Loucy (cell line): ENCODE measurements at regions not wholly inside any gene's neighbourhood (a gene's known extent, or its start where the extent isn't known, plus 50 kb on each side); places are given as distances from the start of the nearest gene placed in this dataset.

ENCODE experiments used
- H2AFZ ChIP-seq: fragments of 200-600 bp; sonication (generic); 2 replicates; pipeline ENCODE4 v1.6.0; 2016; ENCODE audit warnings: antibody characterized with exemption, mild to moderate bottlenecking, low read length, moderate library complexity
- H3F3A ChIP-seq: fragments of 200-600 bp; 2 replicates; pipeline ENCODE4 v1.6.0; 2016; ENCODE audit warnings: antibody characterized with exemption, low read depth, mild to moderate bottlenecking
- H3K27me3 ChIP-seq: fragments of 200-600 bp; sonication (generic); 2 replicates; pipeline ENCODE4 v1.6.1; 2014; ENCODE audit warnings: low read length, mild to moderate bottlenecking; ENCODE audit not compliant: insufficient read depth, poor library complexity, severe bottlenecking
- H3K36me3 ChIP-seq: fragments of 200-600 bp; sonication (generic); 2 replicates; pipeline ENCODE4 v1.6.1; 2016; ENCODE audit warnings: low read length; ENCODE audit not compliant: insufficient read depth
- H3K4me1 ChIP-seq: fragments of 200-600 bp; sonication (generic); 2 replicates; pipeline ENCODE4 v1.5.1; 2014; ENCODE audit warnings: low read length, mild to moderate bottlenecking; ENCODE audit not compliant: insufficient read depth, poor library complexity, severe bottlenecking
- H3K4me2 ChIP-seq: fragments of 200-600 bp; sonication (generic); 2 replicates; pipeline ENCODE4 v1.6.0; 2014; ENCODE audit warnings: antibody characterized with exemption, low read length, low read depth, mild to moderate bottlenecking; ENCODE audit not compliant: poor library complexity, severe bottlenecking
- H3K4me3 ChIP-seq: fragments of 200-600 bp; sonication (generic); 2 replicates; pipeline ENCODE4 v1.5.1; 2014; ENCODE audit warnings: low read length, mild to moderate bottlenecking, mixed read lengths; ENCODE audit not compliant: poor library complexity, severe bottlenecking
- H3K79me2 ChIP-seq: fragments of 200-600 bp; sonication (generic); 2 replicates; pipeline ENCODE4 v1.6.1; 2014; ENCODE audit warnings: low read length; ENCODE audit not compliant: insufficient read depth
- H3K9ac ChIP-seq: fragments of 200-600 bp; sonication (generic); 2 replicates; pipeline ENCODE4 v1.6.0; 2014; ENCODE audit warnings: mild to moderate bottlenecking, low read depth, low read length, moderate library complexity; ENCODE audit not compliant: poor library complexity, severe bottlenecking
- H3K9me2 ChIP-seq: fragments of 200-600 bp; sonication (generic); replicated peaks from 2 replicates; pipeline ENCODE4 v1.6.1; 2016; ENCODE audit warnings: low read depth, low read length, mixed read lengths
- H3K9me3 ChIP-seq: fragments of 200-600 bp; sonication (generic); 2 replicates; pipeline ENCODE4 v1.6.1; 2014; ENCODE audit warnings: mild to moderate bottlenecking, antibody characterized with exemption, low read length, low read depth; ENCODE audit not compliant: insufficient read depth
- H4K20me1 ChIP-seq: fragments of 200-600 bp; sonication (generic); 2 replicates; pipeline ENCODE4 v1.6.0; 2014; ENCODE audit warnings: antibody characterized with exemption, low read length, mild to moderate bottlenecking; ENCODE audit not compliant: insufficient read depth, poor library complexity, severe bottlenecking
- CTCF ChIP-seq: fragments of 200-600 bp; sonication (generic); conservative IDR thresholded peaks from 2 replicates; pipeline ENCODE4 v1.5.1; 2014; ENCODE audit warnings: mild to moderate bottlenecking, antibody characterized with exemption, low read length
- EZH2phosphoT487 ChIP-seq: fragments of 200-600 bp; IDR thresholded peaks from 2 replicates; pipeline ENCODE4 v1.6.1; 2018; ENCODE audit warnings: antibody characterized with exemption, mild to moderate bottlenecking, moderate library complexity, borderline replicate concordance

GRCh38 chr17:59491353-59492090, 73.9 kb upstream of the DHX40 start:
- no peak for TF ChIP-seq CTCF
- no peak for TF ChIP-seq EZH2phosphoT487
- Histone ChIP-seq H3F3A (no peaks in the 10 kb centered on the region), H2AFZ (no peak overlapping the region), H3K4me1 (no peaks in the 10 kb centered on the region), H3K4me2 (no peak overlapping the region), H3K79me2 (no peaks in the 10 kb centered on the region), H3K9me3 (no peaks in the 10 kb centered on the region), H3K9ac (no peak overlapping the region), H4K20me1 (no peaks in the 10 kb centered on the region), H3K27me3 (no peaks in the 10 kb centered on the region), H3K9me2 (no peaks in the 10 kb centered on the region), H3K4me3 (no peak overlapping the region), H3K36me3 (no peaks in the 10 kb centered on the region)

- no peaks in the 10 kb centered on the region for H3K9me2 ChIP-seq
- H3K9ac ChIP-seq: no peak overlapping the region
- no peaks in the 10 kb centered on the region for H3K36me3 ChIP-seq
- H2AFZ ChIP-seq: no peak overlapping the region
- H4K20me1 ChIP-seq: no peaks in the 10 kb centered on the region
- H3K4me3 ChIP-seq: no peak overlapping the region
- H3K27me3 ChIP-seq: no peaks in the 10 kb centered on the region
- no peaks in the 10 kb centered on the region for H3K4me1 ChIP-seq
- TF ChIP-seq EZH2phosphoT487 (no peak), CTCF (no peak)
- H3K79me2 ChIP-seq: no peaks in the 10 kb centered on the region
- no peak overlapping the region for H3K4me2 ChIP-seq
- no peaks in the 10 kb centered on the region for H3K9me3 ChIP-seq
- no peaks in the 10 kb centered on the region for H3F3A ChIP-seq
Observed at GRCh38 chr17:59492091-59492451, 73.3 kb upstream of the DHX40 start.

GRCh38 chr17:59493867-59494266, 71.5 kb upstream of the DHX40 start:
- no peak for TF ChIP-seq CTCF
- no peak for TF ChIP-seq EZH2phosphoT487
- Histone ChIP-seq H3K4me3 (no peak overlapping the region), H3K4me2 (no peak overlapping the region), H3K9me3 (no peaks in the 10 kb centered on the region), H3K4me1 (no peaks in the 10 kb centered on the region), H3K36me3 (no peaks in the 10 kb centered on the region), H2AFZ (no peak overlapping the region), H3K9me2 (no peaks in the 10 kb centered on the region), H3K27me3 (no peaks in the 10 kb centered on the region), H3K79me2 (no peaks in the 10 kb centered on the region), H3K9ac (no peak overlapping the region), H4K20me1 (no peaks in the 10 kb centered on the region), H3F3A (no peaks in the 10 kb centered on the region)
